LoVo (cell line): ENCODE measurements at regions not wholly inside any gene's neighbourhood (a gene's known extent, or its start where the extent isn't known, plus 50 kb on each side); places are given as distances from the start of the nearest gene placed in this dataset.
A peak's percentile ranks its signal among the peaks of the same experiment; 100 is the strongest.

Experiments
- DNase-seq: peaks from one replicate; pipeline ENCODE4 v3.0.0-alpha.2; 2016; ENCODE audit warnings: low spot score

- DNase-seq, result no peak
Measured at GRCh38 chr4:180483036-180483435, 1760.2 kb upstream of the TENM3 start.

- no peak for DNase-seq
Measured at GRCh38 chr4:180485407-180485806, 1757.8 kb upstream of the TENM3 start.

GRCh38 chr4:180486342-180486741 is 1756.9 kb upstream of the TENM3 start:
- no peak for DNase-seq

- no peak for DNase-seq
Measured at GRCh38 chr4:180489787-180490186, 1753.4 kb upstream of the TENM3 start.

GRCh38 chr4:180491210-180491609 is 1752.0 kb upstream of the TENM3 start:
- DNase-seq, result no peak

GRCh38 chr4:180493299-180493698 is 1749.9 kb upstream of the TENM3 start:
- no peak for DNase-seq

- DNase-seq, result no peak
Measured at GRCh38 chr4:180500154-180500553, 1743.0 kb upstream of the TENM3 start.

- DNase-seq, result no peak
Measured at GRCh38 chr4:180512801-180513475, 1730.3 kb upstream of the TENM3 start.

GRCh38 chr4:180518906-180519305 is 1724.3 kb upstream of the TENM3 start:
- DNase-seq, result no peak

- no peak for DNase-seq
Measured at GRCh38 chr4:180521181-180521580, 1722.0 kb upstream of the TENM3 start.

GRCh38 chr4:180525523-180526077 is 1717.6 kb upstream of the TENM3 start:
- DNase-seq, result no peak

- no peak for DNase-seq
Measured at GRCh38 chr4:180528003-180528402, 1715.2 kb upstream of the TENM3 start.

GRCh38 chr4:180530787-180531186 is 1712.4 kb upstream of the TENM3 start:
- no peak for DNase-seq

- no peak for DNase-seq
Measured at GRCh38 chr4:180532691-180533090, 1710.5 kb upstream of the TENM3 start.

GRCh38 chr4:180538384-180539057 is 1704.7 kb upstream of the TENM3 start:
- DNase-seq, result no peak

- DNase-seq, result no peak
Measured at GRCh38 chr4:180539284-180539683, 1703.9 kb upstream of the TENM3 start.

GRCh38 chr4:180541678-180542077 is 1701.5 kb upstream of the TENM3 start:
- DNase-seq, result no peak

- DNase-seq, result peak; percentile 2
Measured at GRCh38 chr4:180542445-180543100, 1700.6 kb upstream of the TENM3 start.

- DNase-seq, result no peak
Measured at GRCh38 chr4:180550106-180550505, 1693.1 kb upstream of the TENM3 start.

- DNase-seq, result no peak
Measured at GRCh38 chr4:180557348-180557747, 1685.9 kb upstream of the TENM3 start.

- no peak for DNase-seq
Measured at GRCh38 chr4:180557950-180558349, 1685.3 kb upstream of the TENM3 start.

- DNase-seq, result no peak
Measured at GRCh38 chr4:180558427-180558826, 1684.8 kb upstream of the TENM3 start.

- DNase-seq, result no peak
Measured at GRCh38 chr4:180560896-180561295, 1682.3 kb upstream of the TENM3 start.
